ENCODE measurements at regions not wholly inside any gene's neighbourhood (a gene's known extent, or its start where the extent isn't known, plus 50 kb on each side); places are given as distances from the start of the nearest gene placed in this dataset. TPM values are rescaled to one million over a fixed set of nuclear protein-coding genes. Genes with fewer than 3 reads are reported as not detected.

DNA sequence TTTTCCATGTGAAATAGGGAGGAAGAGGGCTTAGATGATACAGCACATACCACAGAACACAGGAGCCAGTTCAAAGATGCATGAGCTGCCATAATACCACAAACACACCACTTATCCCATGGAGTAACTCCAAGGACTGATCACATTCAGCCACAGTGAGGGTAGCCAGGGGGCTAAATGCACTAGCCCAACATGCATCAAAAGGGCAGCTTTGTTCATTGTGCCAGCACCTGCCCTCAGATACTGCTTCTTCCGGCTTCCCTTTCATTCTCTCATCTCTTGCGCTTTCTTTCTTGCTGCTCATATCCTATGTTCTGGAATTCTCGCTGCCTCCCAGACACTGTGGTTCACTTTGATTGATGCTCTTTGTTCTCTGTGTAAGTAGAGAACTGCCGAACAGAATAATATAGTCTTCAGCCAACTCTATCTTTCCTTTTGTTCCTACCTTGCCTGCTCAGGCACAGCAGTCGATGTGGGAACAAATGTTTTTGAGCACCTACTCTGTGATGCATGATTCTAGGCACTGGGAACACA, 50.0 kb upstream of the SYT6 start:
- Histone ChIP-seq H3K14ac (replicated peaks; ENCODE audit: low read depth, low read length) (no peak overlapping the region), H3K9me1 (ENCODE audit: insufficient read depth, low read length) (no peaks in the 10 kb centered on the region), H3K4me2 (ENCODE audit: low read depth, low read length) (no peak overlapping the region), H3K4me1 (ENCODE audit: control insufficient read depth, insufficient read depth, low read length) (no peaks in the 10 kb centered on the region), H4K8ac (ENCODE audit: low read depth in 2 of 2, low read length in 2 of 2) (no peak overlapping the region), H3K23ac (ENCODE audit: low read depth, low read length) (no peak overlapping the region), H3K56ac (ENCODE audit: extremely low read depth, insufficient read depth, low read length) (no peak overlapping the region), H3K9ac (ENCODE audit: low read depth, low read length) (no peak overlapping the region), H3K4me3 (ENCODE audit: insufficient read depth, low read depth, low read length) (no peak overlapping the region), H3K36me3 (ENCODE audit: control insufficient read depth, insufficient read depth, low read length) (no peaks in the 10 kb centered on the region), H4K91ac (ENCODE audit: insufficient read depth, low read depth, low read length) (no peak overlapping the region), H2AK9ac (replicated peaks; ENCODE audit: low read depth, low read length, poor library complexity) (no peak overlapping the region), H3K9me3 (ENCODE audit: control insufficient read depth, insufficient read depth, low read length) (no peaks in the 10 kb centered on the region), H4K20me1 (ENCODE audit: insufficient read depth, low read length) (no peaks in the 10 kb centered on the region), H3K79me1 (ENCODE audit: low read depth in 1 of 2, low read length in 2 of 2) (no peaks in the 10 kb centered on the region), H2BK5ac (ENCODE audit: low read depth, low read length, poor library complexity, severe bottlenecking) (no peak overlapping the region), H3K4ac (ENCODE audit: low read depth, low read length) (no peak overlapping the region), H2AFZ (replicated peaks; ENCODE audit: low read length, poor library complexity) (no peak overlapping the region), H2BK15ac (ENCODE audit: low read depth, low read length) (no peak overlapping the region), H3K18ac (ENCODE audit: low read depth, low read length) (no peak overlapping the region), H3K27me3 (ENCODE audit: control insufficient read depth, insufficient read depth, low read length) (peaks cover 3% of the 10 kb centered on the region), H3K27ac (ENCODE audit: insufficient read depth, low read length) (no peak overlapping the region), H2AK5ac (ENCODE audit: low read depth, low read length) (no peak overlapping the region), H2BK120ac (ENCODE audit: low read depth, low read length) (no peak overlapping the region), H2BK20ac (ENCODE audit: low read depth, low read length) (no peak overlapping the region), H4K5ac (ENCODE audit: low read depth, low read length) (no peak overlapping the region)
- intact Hi-C loops (cut with micrococcal nuclease) (no loop called here), dilution Hi-C loops (cut with HindIII; ENCODE audit: low sequenced_read_pairs, unreplicated experiment) (no loop called here), in situ Hi-C loops (cut with MboI; ENCODE audit: low sequenced_read_pairs) (no loop called here)
- ATAC-seq (ENCODE audit: low read depth) (no peak), DNase-seq (no peak)
- POLR2A ChIA-PET (ENCODE audit: unreplicated experiment): no interaction called here
- no TSS peak for BruUV-seq (replicated peaks)
- CTCF ChIA-PET: interaction anchor here (0.6 kb wide), 1 partner anchor 9 kb away, joined by 3 read pairs; no protein-coding TSS in a partner anchor
- 13% methylated on average over 3 of the region's 5 CpGs; no CpG with 5 or more reads in 1 of the 2 experiments for WGBS, 2 experiments (ENCODE audit: extremely low coverage in 2 of 2, insufficient read length in 1 of 2)
- TF ChIP-seq SMC3 (IDR thresholded peaks at IDR 0.05; ENCODE audit: low read depth, low read length) (no peak), FOS (IDR thresholded peaks at IDR 0.05; ENCODE audit: low read depth, low read length) (no peak), NFE2L2 (IDR thresholded peaks at IDR 0.05; ENCODE audit: low read depth, low read length) (no peak), BHLHE40 (IDR thresholded peaks at IDR 0.05; ENCODE audit: low read depth, low read length) (no peak), MAFK (IDR thresholded peaks at IDR 0.05; ENCODE audit: low read depth, low read length) (no peak), CHD1 (IDR thresholded peaks at IDR 0.05; ENCODE audit: low read depth, low read length) (no peak)
- TF ChIP-seq, protein P1, sequence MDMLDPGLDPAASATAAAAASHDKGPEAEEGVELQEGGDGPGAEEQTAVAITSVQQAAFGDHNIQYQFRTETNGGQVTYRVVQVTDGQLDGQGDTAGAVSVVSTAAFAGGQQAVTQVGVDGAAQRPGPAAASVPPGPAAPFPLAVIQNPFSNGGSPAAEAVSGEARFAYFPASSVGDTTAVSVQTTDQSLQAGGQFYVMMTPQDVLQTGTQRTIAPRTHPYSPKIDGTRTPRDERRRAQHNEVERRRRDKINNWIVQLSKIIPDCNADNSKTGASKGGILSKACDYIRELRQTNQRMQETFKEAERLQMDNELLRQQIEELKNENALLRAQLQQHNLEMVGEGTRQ (IDR thresholded peaks at IDR 0.05; ENCODE audit: low read depth, low read length): no peak

Small RNAs in the stretch of these regions (microRNA-seq; reads per million reads assigned to microRNA genes)
- gene MRPL57P1 (ENCODE audit: insufficient read depth, insufficient read length): not detected

Small RNAs in the stretch of these regions (small RNA-seq; reads per million reads assigned to genes)
- 0 reads per million in 5 experiments for gene MRPL57P1

Data from IMR-90 (cell line).